ENCODE measurements at regions not wholly inside any gene's neighbourhood (a gene's known extent, or its start where the extent isn't known, plus 50 kb on each side); places are given as distances from the start of the nearest gene placed in this dataset.

DNA sequence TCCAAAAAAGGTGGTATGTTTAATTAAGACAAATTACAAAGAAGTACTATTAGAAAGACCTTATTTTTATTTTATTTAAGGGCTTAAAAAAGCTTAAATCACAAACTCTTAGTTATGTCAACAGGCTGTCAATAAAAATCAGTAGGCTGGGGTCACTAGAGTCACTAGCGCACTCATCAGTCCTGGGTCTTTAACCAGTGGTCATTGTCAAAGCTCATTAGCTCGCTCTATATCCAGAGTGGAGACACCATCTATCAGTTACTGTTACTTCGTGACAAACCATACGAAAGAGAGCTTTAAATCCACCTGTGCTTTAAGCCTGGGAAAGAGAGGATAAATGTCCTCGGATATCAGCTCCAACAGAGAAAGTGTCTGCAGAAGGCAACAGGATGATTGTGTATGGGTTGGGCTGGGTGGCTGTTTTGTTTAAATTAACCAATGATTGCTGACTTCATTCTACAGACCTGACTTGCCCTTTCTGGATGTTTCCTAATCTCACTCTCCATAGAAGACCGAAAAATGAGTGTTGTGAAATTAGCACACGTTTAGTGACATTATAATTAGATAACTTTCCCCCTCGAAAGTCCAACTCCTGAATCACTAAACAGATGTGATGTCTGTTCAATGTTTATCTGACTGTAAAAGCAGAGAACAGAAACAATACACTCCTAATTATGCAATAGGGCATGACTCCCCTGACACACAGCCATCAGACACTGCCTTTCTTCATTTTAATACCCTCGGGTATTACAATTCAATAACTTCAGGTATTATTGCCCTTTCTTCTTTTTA lies 123.6 kb upstream of the TNPO1 start:
- Histone ChIP-seq H4K91ac (ENCODE audit: insufficient read depth, low read depth, low read length) (no peak overlapping the region), H3K36me3 (ENCODE audit: control insufficient read depth, insufficient read depth, low read length) (no peaks in the 10 kb centered on the region), H3K79me1 (ENCODE audit: low read depth in 1 of 2, low read length in 2 of 2) (no peaks in the 10 kb centered on the region), H3K9ac (ENCODE audit: low read depth, low read length) (no peak overlapping the region), H3K4ac (ENCODE audit: low read depth, low read length) (no peak overlapping the region), H2BK20ac (ENCODE audit: low read depth, low read length) (no peak overlapping the region), H4K8ac (ENCODE audit: low read depth in 2 of 2, low read length in 2 of 2) (no peak overlapping the region; a peak in 1 of 4 replicates), H2AFZ (replicated peaks; ENCODE audit: low read length, poor library complexity) (no peak overlapping the region), H3K27ac (ENCODE audit: insufficient read depth, low read length) (no peak overlapping the region; the same call in 1 of the 2 replicates), H3K4me2 (ENCODE audit: low read depth, low read length) (peak overlapping the region; percentile 44; the same call in 1 of the 2 replicates), H3K4me3 (ENCODE audit: insufficient read depth, low read depth, low read length) (no peak overlapping the region), H2BK15ac (ENCODE audit: low read depth, low read length) (no peak overlapping the region), H2BK5ac (ENCODE audit: low read depth, low read length, poor library complexity, severe bottlenecking) (no peak overlapping the region), H2AK5ac (ENCODE audit: low read depth, low read length) (no peak overlapping the region), H3K23ac (ENCODE audit: low read depth, low read length) (no peak overlapping the region), H3K27me3 (ENCODE audit: control insufficient read depth, insufficient read depth, low read length) (peaks cover 2% of the 10 kb centered on the region; the same call in 1 of the 2 replicates), H2BK120ac (ENCODE audit: low read depth, low read length) (no peak overlapping the region), H2AK9ac (replicated peaks; ENCODE audit: low read depth, low read length, poor library complexity) (no peak overlapping the region), H4K20me1 (ENCODE audit: insufficient read depth, low read length) (no peaks in the 10 kb centered on the region), H3K18ac (ENCODE audit: low read depth, low read length) (peak overlapping the region; percentile 25), H3K9me3 (ENCODE audit: control insufficient read depth, insufficient read depth, low read length) (no peaks in the 10 kb centered on the region), H3K56ac (ENCODE audit: extremely low read depth, insufficient read depth, low read length) (no peak overlapping the region), H3K9me1 (ENCODE audit: insufficient read depth, low read length) (no peaks in the 10 kb centered on the region), H3K14ac (replicated peaks; ENCODE audit: low read depth, low read length) (no peak overlapping the region), H4K5ac (ENCODE audit: low read depth, low read length) (no peak overlapping the region; the same call in 1 of the 2 replicates), H3K4me1 (ENCODE audit: control insufficient read depth, insufficient read depth, low read length) (peaks cover 3% of the 10 kb centered on the region)
- TF ChIP-seq USF2 (IDR thresholded peaks at IDR 0.05; ENCODE audit: low read depth, low read length) (no peak), RCOR1 (IDR thresholded peaks at IDR 0.05; ENCODE audit: insufficient replicate concordance, low read length) (no peak), BHLHE40 (IDR thresholded peaks at IDR 0.05; ENCODE audit: low read depth, low read length) (no peak), MAZ (IDR thresholded peaks at IDR 0.05; ENCODE audit: borderline replicate concordance, low read depth, low read length) (no peak), SMC3 (IDR thresholded peaks at IDR 0.05; ENCODE audit: low read depth, low read length) (no peak), CEBPB (IDR thresholded peaks at IDR 0.05; ENCODE audit: low read depth, low read length) (no peak), NFE2L2 (IDR thresholded peaks at IDR 0.05; ENCODE audit: low read depth, low read length) (no peak), CHD1 (IDR thresholded peaks at IDR 0.05; ENCODE audit: low read depth, low read length) (no peak), FOS (IDR thresholded peaks at IDR 0.05; ENCODE audit: low read depth, low read length) (no peak), MXI1 (IDR thresholded peaks at IDR 0.05; ENCODE audit: borderline replicate concordance, low read depth, low read length) (no peak), POLR2A (IDR thresholded peaks at IDR 0.05; ENCODE audit: low read depth, low read length) (no peak), MAFK (IDR thresholded peaks at IDR 0.05; ENCODE audit: low read depth, low read length) (no peak)
- WGBS, 2 experiments (ENCODE audit: extremely low coverage in 2 of 2, insufficient read length in 1 of 2): 83% methylated on average over 1 of the region's 9 CpGs; no CpG with 5 or more reads in 1 of the 2 experiments
- ChIA-PET POLR2A (ENCODE audit: unreplicated experiment) (interaction anchor here (0.6 kb wide), 1 partner anchor 37 kb away, joined by 3 read pairs; no protein-coding TSS in a partner anchor), CTCF (no interaction called here)
- ATAC-seq (ENCODE audit: low read depth): peak; percentile 68
- peak; percentile 30 for DNase-seq
- intact Hi-C loops (cut with micrococcal nuclease): no loop called here
- BruUV-seq (replicated peaks): no TSS peak
- dilution Hi-C loops (cut with HindIII; ENCODE audit: low sequenced_read_pairs, unreplicated experiment): no loop called here
- in situ Hi-C loops (cut with MboI; ENCODE audit: low sequenced_read_pairs): no loop called here
